K562 (cell line): ENCODE measurements at regions not wholly inside any gene's neighbourhood (a gene's known extent, or its start where the extent isn't known, plus 50 kb on each side); places are given as distances from the start of the nearest gene placed in this dataset.
A peak's percentile ranks its signal among the peaks of the same experiment; 100 is the strongest.

Source experiments
- ATAC-seq: fragments of 200-7000 bp; cut with Tn5 transposase; 3 replicates; pipeline ENCODE4 v1.9.1; 2020; ENCODE audit warnings: moderate library complexity
- BruUV-seq: library from RNA; stranded (reverse); fragments of 400-500 nt; replicated peaks from 2 replicates; lab custom pipeline; 2021; lab: Mats Ljungman, UMichigan
- CTCF ChIA-PET: fragments of 300-600 bp; formaldehyde crosslinking; extraction: SDS; loops from one replicate; lab custom pipeline; 2021; ENCODE audit warnings: low intra/inter-chr PET ratio; lab: Yijun Ruan, JAX
- POLR2A ChIA-PET: fragments of 300-600, 350-650 bp; sonication (Branson Sonifier 250); formaldehyde crosslinking; extraction: SDS; loops from one replicate; lab custom pipeline; 2021; ENCODE audit warnings: antibody characterized with exemption, inconsistent platforms; lab: Yijun Ruan, JAX
- DNase-seq, 4 experiments: peaks; one replicate each; pipeline versions ENCODE4 v3.0.0 to v3.0.0-alpha.2; 2011 to 2018; ENCODE audit warnings: low spot score in 3 of 4, mixed read lengths in 3 of 4; ENCODE audit errors: extremely low read depth in 1 of 4
- FAIRE-seq: peaks from 2 replicates; lab custom pipeline; 2011; peaks lifted over from hg19 to GRCh38; lab: Jason Lieb, UNC
- H2AFZ ChIP-seq: 2 replicates; pipeline ENCODE4 v1.6.0; 2011; ENCODE audit warnings: low read depth, low read length, control low read depth, inconsistent platforms
- H3K27ac ChIP-seq: fragments of 200-600 bp; 3 replicates; pipeline ENCODE4 v1.8.0; 2011; ENCODE audit warnings: low read depth, mild to moderate bottlenecking, control low read depth, inconsistent platforms, low read length, moderate library complexity, mixed read lengths; ENCODE audit errors: extremely low read depth
- H3K27me3 ChIP-seq, 2 experiments: fragments of 300-600 bp in 1 of 2; 2 replicates in 1 of 2; 3 replicates in 1 of 2; pipeline versions ENCODE4 v1.6.0 to v1.8.0; 2011; ENCODE audit warnings: inconsistent platforms in 2 of 2, low read length in 2 of 2, mild to moderate bottlenecking in 1 of 2, mixed read lengths in 1 of 2, moderate library complexity in 1 of 2; ENCODE audit not compliant: control insufficient read depth in 2 of 2, insufficient read depth in 2 of 2
- H3K36me3 ChIP-seq: fragments of 300-600 bp; 3 replicates; pipeline ENCODE4 v1.8.0; 2011; ENCODE audit warnings: mild to moderate bottlenecking, low read length, inconsistent platforms; ENCODE audit not compliant: control insufficient read depth, insufficient read depth
- H3K4me1 ChIP-seq, 2 experiments: fragments of 200-600 bp in 1 of 2; replicated peaks in 1 of 2; 2 replicates in 1 of 2; 3 replicates in 1 of 2; pipeline versions ENCODE4 v1.5.1 to v1.8.0; 2011; ENCODE audit warnings: inconsistent platforms in 2 of 2, low read length in 2 of 2, mild to moderate bottlenecking in 1 of 2, mixed read lengths in 1 of 2, moderate library complexity in 1 of 2; ENCODE audit not compliant: control insufficient read depth in 2 of 2, insufficient read depth in 2 of 2
- H3K4me2 ChIP-seq: 2 replicates; pipeline ENCODE4 v1.6.1; 2011; ENCODE audit warnings: low read length, control low read depth, inconsistent platforms, mixed read lengths; ENCODE audit not compliant: insufficient read depth
- H3K4me3 ChIP-seq: fragments of 200-600 bp; sonication (generic), shearing (Covaris generic); 2 replicates; pipeline ENCODE4 v1.5.1; 2016; ENCODE audit warnings: control low read depth, inconsistent platforms
- H3K79me2 ChIP-seq: fragments of 200-600 bp; 3 replicates; pipeline ENCODE4 v1.8.0; 2011; ENCODE audit warnings: low read length, inconsistent platforms; ENCODE audit not compliant: control insufficient read depth, insufficient read depth
- H3K9ac ChIP-seq, 2 experiments: 2 replicates each; pipeline versions ENCODE4 v1.6.0 to v1.6.1; 2011; ENCODE audit warnings: low read depth in 2 of 2, low read length in 2 of 2, control low read depth in 1 of 2, inconsistent platforms in 1 of 2, mild to moderate bottlenecking in 1 of 2, mixed read lengths in 1 of 2; ENCODE audit not compliant: insufficient read depth in 1 of 2
- H3K9me1 ChIP-seq: one replicate; pipeline ENCODE4 v1.6.0; 2011; ENCODE audit warnings: inconsistent platforms, mild to moderate bottlenecking, low read length, moderate library complexity; ENCODE audit not compliant: control insufficient read depth, insufficient read depth
- H3K9me3 ChIP-seq: replicated peaks from 2 replicates; pipeline ENCODE4 v1.5.1; 2011; ENCODE audit warnings: low read depth, low read length, inconsistent platforms; ENCODE audit not compliant: control insufficient read depth, insufficient read depth
- H4K20me1 ChIP-seq: replicated peaks from 2 replicates; pipeline ENCODE4 v1.6.1; 2011; ENCODE audit warnings: low read length, inconsistent platforms, mixed read lengths; ENCODE audit not compliant: control insufficient read depth, insufficient read depth
- HDAC8 ChIP-seq: fragments of 450-650 bp; IDR thresholded peaks from 2 replicates; pipeline ENCODE4 v1.6.1; 2016; ENCODE audit warnings: mild to moderate bottlenecking, missing genetic modification characterization, moderate library complexity, missing compliant biosample characterization
- ILK ChIP-seq: fragments of 450-650 bp; IDR thresholded peaks from 2 replicates; pipeline ENCODE4 v1.6.1; 2016; ENCODE audit warnings: missing genetic modification characterization, low read depth, mild to moderate bottlenecking, missing compliant biosample characterization, moderate library complexity, borderline replicate concordance
- KLF6 ChIP-seq: fragments of 250-450 bp; sonication (Bioruptor Pico); IDR thresholded peaks from 2 replicates; pipeline ENCODE4 v1.4.0; 2020; ENCODE audit warnings: mild to moderate bottlenecking, moderate library complexity, borderline replicate concordance
- NCOA2 ChIP-seq, 2 experiments: fragments of 450-650 bp; IDR thresholded peaks; 2 replicates each; pipeline ENCODE4 v1.6.1; 2018; ENCODE audit warnings: mild to moderate bottlenecking in 2 of 2, moderate library complexity in 1 of 2; ENCODE audit not compliant: partially characterized antibody in 2 of 2
- RFX1 ChIP-seq: fragments of 450-650 bp; IDR thresholded peaks from 2 replicates; pipeline ENCODE4 v1.6.1; 2016; ENCODE audit warnings: mild to moderate bottlenecking, moderate library complexity
- SETDB1 ChIP-seq: IDR thresholded peaks from one replicate; pipeline ENCODE4 v1.6.1; 2012; ENCODE audit warnings: low read length, control low read depth, inconsistent platforms
- TCFL5 ChIP-seq: fragments of 250-450 bp; sonication (Bioruptor Pico); conservative IDR thresholded peaks from 2 replicates; pipeline ENCODE4 v1.6.1; 2021; ENCODE audit warnings: mild to moderate bottlenecking, moderate library complexity, matching md5 sums
- TEAD4 ChIP-seq, 2 experiments: sonication (generic) in 1 of 2; formaldehyde crosslinking in 1 of 2; IDR thresholded peaks; 2 replicates each; pipeline versions ENCODE4 v1.6.1 to v1.8.0; 2012 to 2022; ENCODE audit warnings: borderline replicate concordance in 1 of 2, inconsistent platforms in 1 of 2, low read length in 1 of 2, mild to moderate bottlenecking in 1 of 2, missing genetic modification reagents in 1 of 2
- WGBS: fragments of 100-300 bp; shearing (Covaris generic); methylation state at CpG from one replicate; pipeline ENCODE4 v1.1.6; 2016; ENCODE audit warnings: low coverage, mixed read lengths; ENCODE audit not compliant: insufficient coverage; ENCODE audit errors: missing lambda C conversion rate; 5-methylcytosine and 5-hydroxymethylcytosine counted together
- in situ Hi-C: fragments of 300-500 bp; cut with MboI; formaldehyde crosslinking; loops from 4 replicates; pipeline ENCODE4 v1.15.0; 2018; ENCODE audit warnings: inconsistent platforms, mixed read lengths
- intact Hi-C: fragments of 100-400 bp; cut with micrococcal nuclease; formaldehyde crosslinking; loops from 2 replicates; pipeline ENCODE4 v1.14.2; 2022

GRCh38 chr4:91958596-91958995 is 345.2 kb upstream of the GRID2 start:
- FAIRE-seq (no peak), DNase-seq (peak in 1 of 4 experiments; percentile 3), ATAC-seq (no peak)
- Histone ChIP-seq H4K20me1 (no peaks in the 10 kb centered on the region), H3K4me1 (no peaks in the 10 kb centered on the region), H3K27me3 (no peaks in the 10 kb centered on the region), H3K9me3 (no peaks in the 10 kb centered on the region; the same call in 1 of the 2 replicates), H3K4me2 (no peak overlapping the region), H3K9me1 (no peaks in the 10 kb centered on the region), H2AFZ (no peak overlapping the region), H3K9ac (no peak overlapping the region), H3K36me3 (no peaks in the 10 kb centered on the region), H3K27ac (no peak overlapping the region), H3K4me3 (no peak overlapping the region), H3K79me2 (no peaks in the 10 kb centered on the region)
- TF ChIP-seq KLF6 (CRISPR knock-in tag) (no peak), RFX1 (peak; percentile 51)
- WGBS, result 0% methylated on average over 2 of the region's 2 CpGs
- no TSS peak for BruUV-seq
- intact Hi-C loops, result no loop called here
- ChIA-PET CTCF (no interaction called here), POLR2A (no interaction called here)
- in situ Hi-C loops, result no loop called here

GRCh38 chr4:91961504-91961903 is 342.3 kb upstream of the GRID2 start:
- POLR2A ChIA-PET, result no interaction called here

More at GRCh38 chr4:91961504-91961903, 342.3 kb upstream of the GRID2 start:
- Histone ChIP-seq H3K27me3 (no peaks in the 10 kb centered on the region), H3K36me3 (no peaks in the 10 kb centered on the region), H4K20me1 (no peaks in the 10 kb centered on the region)
- TF ChIP-seq TCFL5 (CRISPR knock-in tag) (no peak), ILK (no peak), HDAC8 (tag) (no peak), TEAD4 (IDR thresholded peaks at IDR 0.05; ENCODE audit: low read length) (no peak), TEAD4 (CRISPR knock-in tag; IDR thresholded peaks at IDR 0.05; ENCODE audit: borderline replicate concordance) (no peak), SETDB1 (no peak), NCOA2 (IDR thresholded peaks at IDR 0.05; ENCODE audit: partially characterized antibody in 2 of 2) (no peak)
- TF ChIP-seq, all 486 proteins: peak for 0
- H2AFZ ChIP-seq, result no peak overlapping the region
- intact Hi-C loops, result no loop called here
- ATAC-seq (no peak), FAIRE-seq (no peak), DNase-seq (no peak)
- CTCF ChIA-PET, result no interaction called here
- no peak overlapping the region for H3K9ac ChIP-seq
- no peaks in the 10 kb centered on the region; the same call in 1 of the 2 replicates for H3K9me3 ChIP-seq
- H3K27ac ChIP-seq, result no peak overlapping the region
- in situ Hi-C loops, result no loop called here
- H3K4me1 ChIP-seq, result no peaks in the 10 kb centered on the region
- no peak overlapping the region for H3K4me3 ChIP-seq
- no peaks in the 10 kb centered on the region for H3K79me2 ChIP-seq
- BruUV-seq, result no TSS peak
- no peaks in the 10 kb centered on the region for H3K9me1 ChIP-seq
- H3K4me2 ChIP-seq, result no peak overlapping the region
